ENCODE measurements at regions not wholly inside any gene's neighbourhood (a gene's known extent, or its start where the extent isn't known, plus 50 kb on each side); places are given as distances from the start of the nearest gene placed in this dataset.
"Not testable (repeated sequence)": the region's sequence is repeated elsewhere in the genome, so short reads cannot be mapped to it uniquely, and the experiment has no call there.

- in situ Hi-C loops (cut with HindIII; ENCODE audit: low pct_unique_long_range_greater_than_20kb, low sequenced_read_pairs): no loop called here
- no peak for DNase-seq (ENCODE audit: low read depth in 1 of 2, low spot score in 1 of 2)
- no peak for TF ChIP-seq JUND (IDR thresholded peaks at IDR 0.05; ENCODE audit: low read depth)
Measured at GRCh38 chr12:115870510-115870909, 407.0 kb downstream of the MED13L start.

GRCh38 chr12:115870021-115870420, 407.5 kb downstream of the MED13L start:
- in situ Hi-C loops (cut with HindIII; ENCODE audit: low pct_unique_long_range_greater_than_20kb, low sequenced_read_pairs): no loop called here
- no peak for TF ChIP-seq JUND (IDR thresholded peaks at IDR 0.05; ENCODE audit: low read depth)
- DNase-seq (ENCODE audit: low read depth in 1 of 2, low spot score in 1 of 2): peak in 1 of 2 experiments; percentile 69

GRCh38 chr12:115869604-115870003, 407.9 kb downstream of the MED13L start:
- in situ Hi-C loops (cut with HindIII; ENCODE audit: low pct_unique_long_range_greater_than_20kb, low sequenced_read_pairs): no loop called here
- no peak for TF ChIP-seq JUND (IDR thresholded peaks at IDR 0.05; ENCODE audit: low read depth)
- no peak for DNase-seq (ENCODE audit: low read depth in 1 of 2, low spot score in 1 of 2)

- TF ChIP-seq JUND (IDR thresholded peaks at IDR 0.05; ENCODE audit: low read depth): no peak
- DNase-seq (ENCODE audit: low read depth in 1 of 2, low spot score in 1 of 2): no peak
- in situ Hi-C loops (cut with HindIII; ENCODE audit: low pct_unique_long_range_greater_than_20kb, low sequenced_read_pairs): no loop called here
Measured at GRCh38 chr12:115868624-115869023, 408.9 kb downstream of the MED13L start.

GRCh38 chr12:115867854-115868253, 409.6 kb downstream of the MED13L start:
- DNase-seq (ENCODE audit: low read depth in 1 of 2, low spot score in 1 of 2): peak in 1 of 2 experiments; percentile 62
- in situ Hi-C loops (cut with HindIII; ENCODE audit: low pct_unique_long_range_greater_than_20kb, low sequenced_read_pairs): no loop called here
- no peak for TF ChIP-seq JUND (IDR thresholded peaks at IDR 0.05; ENCODE audit: low read depth)

GRCh38 chr12:115866909-115867525, 410.5 kb downstream of the MED13L start:
- in situ Hi-C loops (cut with HindIII; ENCODE audit: low pct_unique_long_range_greater_than_20kb, low sequenced_read_pairs): no loop called here
- TF ChIP-seq JUND (IDR thresholded peaks at IDR 0.05; ENCODE audit: low read depth): no peak
- peak; percentile 66 to 84 for DNase-seq (ENCODE audit: low read depth in 1 of 2, low spot score in 1 of 2)

- in situ Hi-C loops (cut with HindIII; ENCODE audit: low pct_unique_long_range_greater_than_20kb, low sequenced_read_pairs); DNase-seq (ENCODE audit: low read depth in 1 of 2, low spot score in 1 of 2): not testable (repeated sequence)
Measured at GRCh38 chr12:115866281-115866680, 411.2 kb downstream of the MED13L start.

- no peak for TF ChIP-seq JUND (IDR thresholded peaks at IDR 0.05; ENCODE audit: low read depth)
- in situ Hi-C loops (cut with HindIII; ENCODE audit: low pct_unique_long_range_greater_than_20kb, low sequenced_read_pairs): no loop called here
Measured at GRCh38 chr12:115864396-115864795, 413.1 kb downstream of the MED13L start.

GRCh38 chr12:115860619-115861018, 416.9 kb downstream of the MED13L start:
- DNase-seq (ENCODE audit: low read depth in 1 of 2, low spot score in 1 of 2): no peak
- in situ Hi-C loops (cut with HindIII; ENCODE audit: low pct_unique_long_range_greater_than_20kb, low sequenced_read_pairs): no loop called here
- no peak for TF ChIP-seq JUND (IDR thresholded peaks at IDR 0.05; ENCODE audit: low read depth)

More at GRCh38 chr12:115864396-115864795, 413.1 kb downstream of the MED13L start:
- no peak for DNase-seq (ENCODE audit: low read depth in 1 of 2, low spot score in 1 of 2)

- DNase-seq (ENCODE audit: low read depth in 1 of 2, low spot score in 1 of 2): no peak
- TF ChIP-seq JUND (IDR thresholded peaks at IDR 0.05; ENCODE audit: low read depth): no peak
- in situ Hi-C loops (cut with HindIII; ENCODE audit: low pct_unique_long_range_greater_than_20kb, low sequenced_read_pairs): no loop called here
Measured at GRCh38 chr12:115859231-115859630, 418.3 kb downstream of the MED13L start.

- no peak for DNase-seq (ENCODE audit: low read depth in 1 of 2, low spot score in 1 of 2)
- no peak for TF ChIP-seq JUND (IDR thresholded peaks at IDR 0.05; ENCODE audit: low read depth)
- in situ Hi-C loops (cut with HindIII; ENCODE audit: low pct_unique_long_range_greater_than_20kb, low sequenced_read_pairs): no loop called here
Measured at GRCh38 chr12:115857923-115858322, 419.6 kb downstream of the MED13L start.

GRCh38 chr12:115857160-115857920, 420.2 kb downstream of the MED13L start:
- peak in 1 of 2 experiments; percentile 45 for DNase-seq (ENCODE audit: low read depth in 1 of 2, low spot score in 1 of 2)
- in situ Hi-C loops (cut with HindIII; ENCODE audit: low pct_unique_long_range_greater_than_20kb, low sequenced_read_pairs): no loop called here
- no peak for TF ChIP-seq JUND (IDR thresholded peaks at IDR 0.05; ENCODE audit: low read depth)

- TF ChIP-seq JUND (IDR thresholded peaks at IDR 0.05; ENCODE audit: low read depth): no peak
- no peak for DNase-seq (ENCODE audit: low read depth in 1 of 2, low spot score in 1 of 2)
- in situ Hi-C loops (cut with HindIII; ENCODE audit: low pct_unique_long_range_greater_than_20kb, low sequenced_read_pairs): no loop called here
Measured at GRCh38 chr12:115852054-115852453, 425.4 kb downstream of the MED13L start.
